ENCODE measurements at regions not wholly inside any gene's neighbourhood (a gene's known extent, or its start where the extent isn't known, plus 50 kb on each side); places are given as distances from the start of the nearest gene placed in this dataset.

- Mint-ChIP-seq H3K36me3 (no peaks in the 10 kb centered on the region), H3K27ac (no peak overlapping the region), H3K4me1 (no peaks in the 10 kb centered on the region), H3K9me3 (peaks cover 3% of the 10 kb centered on the region), H3K27me3 (ENCODE audit: low read depth) (no peaks in the 10 kb centered on the region), H3K4me3 (no peak overlapping the region)
- DNase-seq (ENCODE audit: low spot score in 2 of 2, unreplicated experiment in 2 of 2), result no peak
- TF ChIP-seq, protein P1, sequence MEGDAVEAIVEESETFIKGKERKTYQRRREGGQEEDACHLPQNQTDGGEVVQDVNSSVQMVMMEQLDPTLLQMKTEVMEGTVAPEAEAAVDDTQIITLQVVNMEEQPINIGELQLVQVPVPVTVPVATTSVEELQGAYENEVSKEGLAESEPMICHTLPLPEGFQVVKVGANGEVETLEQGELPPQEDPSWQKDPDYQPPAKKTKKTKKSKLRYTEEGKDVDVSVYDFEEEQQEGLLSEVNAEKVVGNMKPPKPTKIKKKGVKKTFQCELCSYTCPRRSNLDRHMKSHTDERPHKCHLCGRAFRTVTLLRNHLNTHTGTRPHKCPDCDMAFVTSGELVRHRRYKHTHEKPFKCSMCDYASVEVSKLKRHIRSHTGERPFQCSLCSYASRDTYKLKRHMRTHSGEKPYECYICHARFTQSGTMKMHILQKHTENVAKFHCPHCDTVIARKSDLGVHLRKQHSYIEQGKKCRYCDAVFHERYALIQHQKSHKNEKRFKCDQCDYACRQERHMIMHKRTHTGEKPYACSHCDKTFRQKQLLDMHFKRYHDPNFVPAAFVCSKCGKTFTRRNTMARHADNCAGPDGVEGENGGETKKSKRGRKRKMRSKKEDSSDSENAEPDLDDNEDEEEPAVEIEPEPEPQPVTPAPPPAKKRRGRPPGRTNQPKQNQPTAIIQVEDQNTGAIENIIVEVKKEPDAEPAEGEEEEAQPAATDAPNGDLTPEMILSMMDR (IDR thresholded peaks at IDR 0.05; ENCODE audit: unreplicated experiment), result no peak
These were observed 197.9 kb upstream of the GRIK2 start for GRCh38 chr6:101195588-101195987.

DNA sequence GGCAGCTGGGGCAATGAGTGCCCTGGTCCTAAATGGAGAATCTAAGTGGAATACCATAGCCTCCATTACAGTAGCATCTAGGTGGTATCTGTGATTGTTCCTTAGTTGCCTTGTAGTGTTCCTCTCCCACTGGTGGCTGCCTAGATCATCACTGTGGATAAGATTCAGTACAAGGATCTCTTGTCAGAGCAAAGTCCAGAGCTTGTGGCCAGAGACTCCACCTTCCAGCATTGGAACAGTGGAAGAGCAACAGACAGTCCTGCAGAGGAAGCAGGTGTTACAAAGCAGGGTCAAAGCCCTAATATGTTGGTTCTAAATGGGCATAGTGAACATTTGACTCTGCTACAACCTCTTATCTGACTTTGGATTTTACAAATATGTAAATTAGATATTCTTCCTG lies 194.1 kb upstream of the GRIK2 start:
- Mint-ChIP-seq H3K9me3 (no peaks in the 10 kb centered on the region), H3K27ac (no peak overlapping the region), H3K4me3 (no peak overlapping the region), H3K27me3 (ENCODE audit: low read depth) (no peaks in the 10 kb centered on the region), H3K36me3 (no peaks in the 10 kb centered on the region), H3K4me1 (no peaks in the 10 kb centered on the region)
- TF ChIP-seq, protein P1 (IDR thresholded peaks at IDR 0.05; ENCODE audit: unreplicated experiment), result no peak
- no peak for DNase-seq (ENCODE audit: low spot score in 2 of 2, unreplicated experiment in 2 of 2)

DNA sequence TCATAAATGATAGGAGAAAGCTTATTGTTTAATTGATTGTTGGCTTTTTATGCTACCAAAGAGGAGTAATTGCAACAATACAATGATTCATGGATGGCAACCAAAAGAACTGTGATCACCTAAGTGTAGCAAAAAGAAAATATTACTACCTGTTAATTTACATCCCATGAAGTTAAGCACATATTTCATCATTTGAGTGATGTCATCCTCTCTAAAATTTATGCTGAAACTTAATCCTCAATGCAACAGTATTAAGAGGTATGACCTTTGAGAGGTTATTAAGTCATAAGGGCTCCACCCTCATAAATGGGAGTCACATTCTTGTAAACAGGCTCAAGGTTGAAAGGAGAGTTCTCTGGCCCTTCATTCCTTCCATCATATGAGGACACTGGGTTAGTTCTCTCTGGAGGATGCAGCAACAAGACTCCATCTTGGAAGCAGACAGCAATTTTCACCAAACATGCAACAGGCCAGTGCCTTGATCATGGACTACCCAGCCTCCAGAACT lies 190.6 kb upstream of the GRIK2 start:
- Mint-ChIP-seq H3K4me1 (no peaks in the 10 kb centered on the region), H3K27me3 (ENCODE audit: low read depth) (no peaks in the 10 kb centered on the region), H3K4me3 (no peak overlapping the region), H3K9me3 (no peaks in the 10 kb centered on the region), H3K36me3 (no peaks in the 10 kb centered on the region), H3K27ac (no peak overlapping the region)
- no peak for DNase-seq (ENCODE audit: low spot score in 2 of 2, unreplicated experiment in 2 of 2)
- TF ChIP-seq, protein P1 (IDR thresholded peaks at IDR 0.05; ENCODE audit: unreplicated experiment), result no peak

- TF ChIP-seq, protein P1 (IDR thresholded peaks at IDR 0.05; ENCODE audit: unreplicated experiment), result no peak
- Mint-ChIP-seq H3K4me1 (no peaks in the 10 kb centered on the region), H3K4me3 (no peak overlapping the region), H3K36me3 (no peaks in the 10 kb centered on the region), H3K9me3 (no peaks in the 10 kb centered on the region), H3K27me3 (ENCODE audit: low read depth) (no peaks in the 10 kb centered on the region), H3K27ac (no peak overlapping the region)
- DNase-seq (ENCODE audit: low spot score in 2 of 2, unreplicated experiment in 2 of 2), result no peak
These were observed 189.8 kb upstream of the GRIK2 start for GRCh38 chr6:101203664-101204063.

GRCh38 chr6:101208152-101208551 lies 185.4 kb upstream of the GRIK2 start:
- no peaks in the 10 kb centered on the region for H3K4me1 Mint-ChIP-seq
- no peak for DNase-seq (ENCODE audit: low spot score in 2 of 2, unreplicated experiment in 2 of 2)
- H3K9me3 Mint-ChIP-seq, result no peaks in the 10 kb centered on the region
- H3K36me3 Mint-ChIP-seq, result no peaks in the 10 kb centered on the region
- no peak overlapping the region for H3K27ac Mint-ChIP-seq
- no peaks in the 10 kb centered on the region for H3K27me3 Mint-ChIP-seq (ENCODE audit: low read depth)
- no peak overlapping the region for H3K4me3 Mint-ChIP-seq
- TF ChIP-seq, protein P1 (IDR thresholded peaks at IDR 0.05; ENCODE audit: unreplicated experiment), result no peak

DNA sequence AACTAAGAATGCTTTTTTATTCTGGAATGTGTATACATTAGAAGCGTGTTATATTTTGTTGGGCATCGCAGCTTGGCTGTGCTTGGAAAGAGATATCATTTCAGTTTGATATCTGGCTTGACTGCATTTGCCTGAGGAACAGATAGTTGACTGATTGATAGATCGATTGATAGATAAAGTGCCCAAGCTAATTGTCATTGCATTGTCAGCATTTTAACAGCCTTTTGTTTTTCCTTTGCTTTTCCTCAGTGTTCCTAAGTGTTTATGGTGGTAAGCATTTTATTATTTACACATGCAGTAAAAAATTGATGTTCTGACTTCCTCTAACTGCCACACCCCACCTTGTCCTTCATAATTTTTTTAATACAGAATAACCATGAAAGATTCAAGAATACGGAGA lies 180.9 kb upstream of the GRIK2 start:
- H3K4me3 Mint-ChIP-seq, result no peak overlapping the region
- no peaks in the 10 kb centered on the region for H3K27me3 Mint-ChIP-seq (ENCODE audit: low read depth)
- no peaks in the 10 kb centered on the region for H3K4me1 Mint-ChIP-seq
- H3K36me3 Mint-ChIP-seq, result no peaks in the 10 kb centered on the region
- H3K27ac Mint-ChIP-seq, result no peak overlapping the region
- TF ChIP-seq, protein P1 (IDR thresholded peaks at IDR 0.05; ENCODE audit: unreplicated experiment), result no peak
- no peaks in the 10 kb centered on the region for H3K9me3 Mint-ChIP-seq
- no peak for DNase-seq (ENCODE audit: low spot score in 2 of 2, unreplicated experiment in 2 of 2)
